SK-N-SH (cell line): ENCODE measurements at regions not wholly inside any gene's neighbourhood (a gene's known extent, or its start where the extent isn't known, plus 50 kb on each side); places are given as distances from the start of the nearest gene placed in this dataset.

ENCODE experiments used
- CTCF ChIP-seq: fragments of 200-600 bp; sonication (generic); IDR thresholded peaks from 2 replicates; pipeline ENCODE4 v1.6.1; 2017; ENCODE audit warnings: antibody characterized with exemption, mild to moderate bottlenecking, moderate library complexity
- EP300 ChIP-seq, 2 experiments: IDR thresholded peaks; 2 replicates each; pipeline versions ENCODE4 v1.4.0 to v1.6.1; 2012; ENCODE audit warnings: borderline replicate concordance in 1 of 2, low read depth in 1 of 2, low read length in 1 of 2
- EZH2phosphoT487 ChIP-seq: fragments of 200-600 bp; sonication (generic); IDR thresholded peaks from 2 replicates; pipeline ENCODE4 v1.6.1; 2017; ENCODE audit warnings: low read depth, mixed run types, mild to moderate bottlenecking, antibody characterized with exemption, moderate library complexity, borderline replicate concordance
- IRF3 ChIP-seq: fragments of 150-350 bp; IDR thresholded peaks from 2 replicates; pipeline ENCODE4 v1.6.1; 2016; ENCODE audit warnings: mild to moderate bottlenecking, low read depth, low read length
- JUND ChIP-seq: IDR thresholded peaks from 2 replicates; pipeline ENCODE4 v1.4.0; 2012
- PBX3 ChIP-seq: IDR thresholded peaks from 2 replicates; pipeline ENCODE4; 2012
- POLR2AphosphoS5 ChIP-seq: IDR thresholded peaks from 2 replicates; pipeline ENCODE4 v1.6.1; 2012; ENCODE audit warnings: low read depth, low read length
- REST ChIP-seq: IDR thresholded peaks from 2 replicates; pipeline ENCODE4 v1.6.1; 2012; ENCODE audit warnings: mild to moderate bottlenecking, low read depth, low read length, moderate library complexity
- TAF1 ChIP-seq: IDR thresholded peaks from 2 replicates; pipeline ENCODE4 v1.6.1; 2012; ENCODE audit warnings: low read depth, mild to moderate bottlenecking, low read length, moderate library complexity, borderline replicate concordance
- USF2 ChIP-seq: fragments of 150-350 bp; IDR thresholded peaks from 2 replicates; pipeline ENCODE4 v1.6.1; 2017; ENCODE audit warnings: antibody characterized with exemption, low read length, low read depth, borderline replicate concordance
- YY1 ChIP-seq: IDR thresholded peaks from 2 replicates; pipeline ENCODE4 v1.4.0; 2012; ENCODE audit warnings: low read depth, mild to moderate bottlenecking

GRCh38 chr2:12127638-12128037, 381.2 kb downstream of the LPIN1 start:
- TF ChIP-seq PBX3, result no peak
- no peak for TF ChIP-seq TAF1
- TF ChIP-seq CTCF, result no peak
- no peak for TF ChIP-seq EP300 (IDR thresholded peaks at IDR 0.05; ENCODE audit: borderline replicate concordance in 1 of 2, low read depth in 1 of 2, low read length in 1 of 2)
- TF ChIP-seq POLR2AphosphoS5, result no peak
- no peak for TF ChIP-seq USF2
- no peak for TF ChIP-seq REST
- TF ChIP-seq JUND, result no peak
- no peak for TF ChIP-seq IRF3
- no peak for TF ChIP-seq YY1
- no peak for TF ChIP-seq EZH2phosphoT487
